ENCODE measurements at regions not wholly inside any gene's neighbourhood (a gene's known extent, or its start where the extent isn't known, plus 50 kb on each side); places are given as distances from the start of the nearest gene placed in this dataset.
"Not testable (repeated sequence)": the region's sequence is repeated elsewhere in the genome, so short reads cannot be mapped to it uniquely, and the experiment has no call there.

DNA sequence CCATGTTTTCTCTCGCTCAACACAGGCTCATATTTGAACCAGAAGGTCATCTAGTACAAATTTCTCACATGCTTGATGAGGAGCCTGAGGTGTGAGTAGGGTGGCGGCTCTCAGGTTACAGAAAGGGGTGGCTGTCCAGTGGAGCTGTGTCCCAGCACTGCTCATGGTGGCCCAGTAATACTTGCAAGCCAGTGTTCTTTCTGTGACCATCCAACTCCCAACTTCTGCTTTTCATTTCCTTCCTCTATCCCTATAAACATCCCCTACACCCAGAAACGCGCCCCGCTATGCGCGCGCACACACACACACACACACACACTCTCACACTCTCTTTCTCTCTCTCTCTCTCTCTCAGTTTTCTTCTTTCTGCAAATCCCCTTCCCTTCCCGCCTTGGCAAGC lies 196.3 kb downstream of the TP53TG3F start:
- not testable (repeated sequence) for TF ChIP-seq POLR2A (IDR thresholded peaks at IDR 0.05)
- TF ChIP-seq, protein P1, sequence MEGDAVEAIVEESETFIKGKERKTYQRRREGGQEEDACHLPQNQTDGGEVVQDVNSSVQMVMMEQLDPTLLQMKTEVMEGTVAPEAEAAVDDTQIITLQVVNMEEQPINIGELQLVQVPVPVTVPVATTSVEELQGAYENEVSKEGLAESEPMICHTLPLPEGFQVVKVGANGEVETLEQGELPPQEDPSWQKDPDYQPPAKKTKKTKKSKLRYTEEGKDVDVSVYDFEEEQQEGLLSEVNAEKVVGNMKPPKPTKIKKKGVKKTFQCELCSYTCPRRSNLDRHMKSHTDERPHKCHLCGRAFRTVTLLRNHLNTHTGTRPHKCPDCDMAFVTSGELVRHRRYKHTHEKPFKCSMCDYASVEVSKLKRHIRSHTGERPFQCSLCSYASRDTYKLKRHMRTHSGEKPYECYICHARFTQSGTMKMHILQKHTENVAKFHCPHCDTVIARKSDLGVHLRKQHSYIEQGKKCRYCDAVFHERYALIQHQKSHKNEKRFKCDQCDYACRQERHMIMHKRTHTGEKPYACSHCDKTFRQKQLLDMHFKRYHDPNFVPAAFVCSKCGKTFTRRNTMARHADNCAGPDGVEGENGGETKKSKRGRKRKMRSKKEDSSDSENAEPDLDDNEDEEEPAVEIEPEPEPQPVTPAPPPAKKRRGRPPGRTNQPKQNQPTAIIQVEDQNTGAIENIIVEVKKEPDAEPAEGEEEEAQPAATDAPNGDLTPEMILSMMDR (IDR thresholded peaks at IDR 0.05): not testable (repeated sequence)
